Activated CD4-positive, alpha-beta memory T cell treated with anti-CD3 and anti-CD28 coated beads, Interleukin-2, amount 10 ng/mL, durations not matched to agents 7 days and 5 days (primary cell): ENCODE measurements at regions not wholly inside any gene's neighbourhood (a gene's known extent, or its start where the extent isn't known, plus 50 kb on each side); places are given as distances from the start of the nearest gene placed in this dataset.
A peak's percentile ranks its signal among the peaks of the same experiment; 100 is the strongest.

ENCODE experiments used
- CTCF ChIA-PET: fragments of 350-600 bp; sonication (Branson Sonifier 250); formaldehyde crosslinking; loops from one replicate; lab custom pipeline; 2021; ENCODE audit warnings: antibody characterized with exemption, inconsistent platforms; lab: Charles Lee
- POLR2A ChIA-PET: fragments of 350-600 bp; sonication (Branson Sonifier 250); formaldehyde crosslinking; loops from one replicate; lab custom pipeline; 2021; ENCODE audit warnings: antibody characterized with exemption; lab: Charles Lee
- DNase-seq: peaks from one replicate; pipeline ENCODE4 v3.0.0-alpha.2; 2020
- H3K27ac Mint-ChIP-seq: one replicate; pipeline ENCODE4 v1.8.0; 2021; ENCODE audit warnings: mild to moderate bottlenecking, mixed read lengths
- H3K27me3 Mint-ChIP-seq: one replicate; pipeline ENCODE4 v1.8.0; 2021; ENCODE audit warnings: mixed read lengths
- H3K36me3 Mint-ChIP-seq: one replicate; pipeline ENCODE4 v1.8.0; 2021; ENCODE audit warnings: low read depth, mixed read lengths
- H3K4me1 Mint-ChIP-seq: one replicate; pipeline ENCODE4 v1.8.0; 2021; ENCODE audit warnings: mixed read lengths
- H3K4me3 Mint-ChIP-seq: one replicate; pipeline ENCODE4 v1.8.0; 2021; ENCODE audit warnings: mild to moderate bottlenecking, mixed read lengths
- H3K9me3 Mint-ChIP-seq: one replicate; pipeline ENCODE4 v1.8.0; 2021; ENCODE audit warnings: mixed read lengths

DNA sequence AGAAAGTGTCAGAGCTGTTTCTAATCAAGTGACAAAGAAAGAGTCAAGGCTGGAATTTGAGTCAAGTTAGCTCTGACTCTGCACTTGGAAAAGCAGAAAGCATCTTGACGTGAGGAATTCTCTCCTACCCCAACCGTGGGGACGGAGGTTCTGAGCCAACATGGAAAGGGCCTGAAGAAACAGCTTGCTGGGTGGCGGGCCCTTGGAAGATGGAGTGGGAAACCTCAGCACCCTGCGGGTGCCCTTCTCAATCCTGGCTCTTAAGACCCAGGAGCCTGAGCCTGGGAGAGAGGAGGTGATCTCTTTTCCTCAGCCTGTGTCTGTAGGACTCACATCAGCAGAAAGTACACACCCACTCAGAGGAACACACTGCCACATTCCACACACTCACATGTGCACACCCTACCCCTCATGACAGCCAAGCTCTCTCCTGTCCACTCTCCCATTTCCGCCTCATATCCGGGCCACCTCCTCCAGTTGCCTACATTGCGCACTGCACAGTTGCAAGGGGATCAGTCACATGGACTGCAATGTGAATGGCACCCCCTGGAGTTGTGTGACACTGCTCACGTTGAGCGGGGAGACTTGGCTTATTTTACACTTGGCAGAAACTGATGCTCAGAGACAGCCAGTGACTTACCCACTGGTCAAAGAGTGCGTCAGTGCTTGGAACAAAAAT, 101.5 kb upstream of the SLC6A6 start:
- CTCF ChIA-PET = no interaction called here
- Mint-ChIP-seq H3K36me3 (no peaks in the 10 kb centered on the region), H3K4me3 (no peak overlapping the region), H3K27ac (no peak overlapping the region), H3K4me1 (peaks cover 20% of the 10 kb centered on the region), H3K27me3 (peaks cover 14% of the 10 kb centered on the region), H3K9me3 (no peaks in the 10 kb centered on the region)
- POLR2A ChIA-PET = no interaction called here
- DNase-seq = no peak

DNA sequence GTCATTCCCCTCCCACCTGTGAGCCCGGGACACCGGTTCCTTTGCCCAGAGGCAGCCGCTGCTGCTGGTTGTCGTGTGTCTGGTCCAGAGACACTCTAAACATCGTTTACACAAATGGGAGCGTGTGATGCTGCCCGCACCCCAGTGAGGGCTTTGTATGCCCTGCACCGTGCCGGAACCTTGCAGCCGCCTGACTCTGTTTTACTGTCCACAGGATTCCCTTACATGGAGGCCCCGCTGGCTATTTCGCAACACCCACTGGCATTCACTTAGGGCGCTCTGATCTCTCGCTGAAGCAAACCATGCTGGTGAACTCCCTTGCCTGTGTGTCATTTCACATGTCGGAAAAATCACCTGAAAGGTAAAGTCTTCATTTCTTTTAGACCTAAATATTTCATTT, 100.8 kb upstream of the SLC6A6 start:
- Mint-ChIP-seq H3K36me3 (no peaks in the 10 kb centered on the region), H3K27me3 (peaks cover 17% of the 10 kb centered on the region), H3K9me3 (no peaks in the 10 kb centered on the region), H3K4me1 (peaks cover 20% of the 10 kb centered on the region), H3K27ac (no peak overlapping the region), H3K4me3 (no peak overlapping the region)
- ChIA-PET POLR2A (no interaction called here), CTCF (no interaction called here)
- DNase-seq = no peak

DNA sequence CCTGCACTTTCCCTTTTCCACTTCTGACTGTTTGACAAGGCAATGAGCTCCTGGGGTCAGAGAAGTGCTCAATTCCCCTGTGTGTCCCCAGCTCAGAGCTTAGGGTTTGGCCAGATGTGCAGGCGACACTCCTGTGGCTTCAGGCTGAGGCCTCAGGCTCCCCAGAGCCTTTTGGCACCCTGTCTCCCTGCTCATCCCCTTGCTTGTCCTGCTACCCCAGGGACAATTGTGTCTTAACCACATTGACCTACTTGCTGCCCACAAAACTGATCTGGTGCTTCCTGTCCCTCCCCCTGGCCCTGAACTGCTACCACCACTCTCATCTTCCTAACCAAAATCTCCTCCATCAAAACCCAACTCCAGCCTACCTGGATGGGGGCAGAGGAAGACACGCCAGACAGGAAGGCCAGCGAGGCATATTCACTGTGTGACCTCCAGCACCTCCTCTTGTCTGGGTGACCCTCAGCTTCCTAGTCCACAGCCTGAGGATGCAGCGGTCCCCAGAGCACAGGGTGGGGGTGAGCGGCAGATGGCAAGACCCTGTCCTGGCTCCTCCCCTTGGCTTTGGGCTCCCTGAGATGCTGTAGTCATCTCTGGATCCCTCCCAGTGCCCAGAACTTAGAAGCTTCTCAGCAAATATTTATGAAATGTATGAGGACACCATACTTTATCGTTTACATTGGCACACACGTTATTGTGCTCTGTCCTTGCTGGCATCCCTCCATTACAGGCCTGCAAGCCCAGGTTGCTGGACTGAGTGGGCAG, 98.9 kb upstream of the SLC6A6 start:
- Mint-ChIP-seq H3K4me3 (no peak overlapping the region), H3K36me3 (no peaks in the 10 kb centered on the region), H3K4me1 (peaks cover 18% of the 10 kb centered on the region), H3K27ac (no peak overlapping the region), H3K9me3 (no peaks in the 10 kb centered on the region), H3K27me3 (peaks cover 23% of the 10 kb centered on the region)
- no peak for DNase-seq
- ChIA-PET POLR2A (no interaction called here), CTCF (no interaction called here)

DNA sequence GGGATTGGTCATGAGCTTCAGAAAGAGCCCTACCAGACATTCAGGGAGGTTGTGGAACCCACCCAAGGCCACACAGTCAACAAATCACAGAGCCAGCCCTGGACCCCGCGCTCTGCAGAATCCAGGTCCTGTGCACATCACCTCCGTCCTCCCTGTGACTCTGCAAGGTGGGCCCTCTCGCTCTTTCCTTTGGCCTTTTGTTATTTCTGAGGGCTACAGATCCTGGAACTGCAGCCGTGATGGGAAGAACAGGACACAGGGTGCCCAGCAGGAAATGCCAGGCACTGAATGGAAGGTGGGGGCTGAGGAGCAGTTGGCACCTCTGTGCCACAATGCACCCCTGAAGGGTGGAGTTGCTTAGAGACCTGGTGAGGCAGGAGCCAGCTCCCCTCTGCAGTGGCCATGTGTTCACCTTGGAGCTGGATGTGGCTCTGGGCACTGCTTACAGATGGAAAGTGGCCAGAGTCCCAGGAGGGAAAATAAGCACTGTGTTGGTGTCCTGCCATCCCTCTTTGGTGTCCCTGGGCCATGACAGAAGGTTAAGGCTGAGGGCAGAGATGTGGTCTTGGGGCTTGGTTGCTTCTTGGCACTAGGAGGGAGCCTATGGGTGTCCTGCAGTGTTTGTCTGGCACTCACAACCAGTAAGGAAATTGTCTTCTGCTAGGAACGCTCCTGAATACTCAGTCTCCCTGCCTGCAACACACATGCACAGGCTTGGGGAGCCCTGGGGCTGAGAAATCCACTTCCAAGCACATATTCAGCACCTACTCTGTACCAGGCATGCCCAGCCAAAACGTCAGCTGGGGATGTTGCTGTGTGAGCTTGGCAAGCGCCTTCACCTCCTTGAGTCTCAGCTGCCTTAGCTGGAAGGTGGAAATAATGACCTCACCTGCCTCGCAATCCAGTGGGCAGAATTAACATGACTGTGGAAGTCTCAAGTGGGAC, 98.0 kb upstream of the SLC6A6 start:
- CTCF ChIA-PET = no interaction called here
- Mint-ChIP-seq H3K27me3 (peaks cover 27% of the 10 kb centered on the region), H3K9me3 (no peaks in the 10 kb centered on the region)

DNA sequence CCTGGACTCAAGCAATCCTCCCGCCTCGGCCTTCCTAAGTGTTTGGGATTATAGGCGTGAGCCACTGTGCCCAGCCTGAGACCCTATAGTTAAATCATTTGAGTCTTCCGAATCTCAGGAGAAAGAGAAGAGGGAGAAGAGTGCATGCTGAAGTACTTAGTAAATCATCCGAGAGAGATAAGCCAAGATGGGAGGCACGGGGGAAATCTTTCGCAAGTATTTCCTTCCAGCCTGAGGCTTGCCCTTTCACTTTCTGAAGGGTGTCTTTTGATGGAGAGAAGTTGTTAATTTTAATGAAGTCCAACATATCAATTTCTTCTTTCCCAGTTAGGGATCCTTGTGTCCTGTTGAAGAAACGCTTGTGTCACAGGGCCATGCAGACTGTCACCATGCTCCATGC, 97.1 kb upstream of the SLC6A6 start:
- Mint-ChIP-seq H3K27me3 (peaks cover 32% of the 10 kb centered on the region), H3K9me3 (no peaks in the 10 kb centered on the region), H3K4me1 (peaks cover 14% of the 10 kb centered on the region), H3K36me3 (no peaks in the 10 kb centered on the region), H3K27ac (no peak overlapping the region), H3K4me3 (no peak overlapping the region)
- DNase-seq = no peak
- ChIA-PET CTCF (no interaction called here), POLR2A (no interaction called here)

More for the DNA sequence above, 98.0 kb upstream of the SLC6A6 start:
- no peaks in the 10 kb centered on the region for H3K36me3 Mint-ChIP-seq
- peaks cover 14% of the 10 kb centered on the region for H3K4me1 Mint-ChIP-seq
- DNase-seq = no peak
- no peak overlapping the region for H3K4me3 Mint-ChIP-seq
- POLR2A ChIA-PET = no interaction called here
- no peak overlapping the region for H3K27ac Mint-ChIP-seq

DNA sequence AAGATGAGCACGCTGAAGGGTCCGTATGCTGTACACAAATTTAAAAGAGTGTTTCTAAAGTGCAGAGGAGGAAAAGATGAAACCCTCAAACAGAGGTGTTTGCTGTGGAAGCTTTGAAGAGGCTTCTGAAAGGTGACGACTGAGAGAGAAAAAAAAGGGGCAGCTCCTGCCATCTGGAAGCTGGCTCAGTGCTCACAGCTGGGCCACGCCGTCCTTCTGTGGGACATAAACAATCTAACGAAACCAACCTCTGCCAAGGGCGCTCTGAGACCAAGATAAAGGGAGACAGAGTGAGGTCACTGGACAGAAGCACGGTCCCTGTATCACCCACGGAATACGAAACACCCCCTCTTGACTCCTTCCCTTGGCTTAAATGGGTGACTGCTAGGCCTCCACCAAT, 96.3 kb upstream of the SLC6A6 start:
- Mint-ChIP-seq H3K27ac (no peak overlapping the region), H3K27me3 (peaks cover 32% of the 10 kb centered on the region), H3K4me3 (no peak overlapping the region), H3K36me3 (no peaks in the 10 kb centered on the region), H3K4me1 (peaks cover 14% of the 10 kb centered on the region), H3K9me3 (no peaks in the 10 kb centered on the region)
- DNase-seq = no peak
- ChIA-PET CTCF (no interaction called here), POLR2A (no interaction called here)

DNA sequence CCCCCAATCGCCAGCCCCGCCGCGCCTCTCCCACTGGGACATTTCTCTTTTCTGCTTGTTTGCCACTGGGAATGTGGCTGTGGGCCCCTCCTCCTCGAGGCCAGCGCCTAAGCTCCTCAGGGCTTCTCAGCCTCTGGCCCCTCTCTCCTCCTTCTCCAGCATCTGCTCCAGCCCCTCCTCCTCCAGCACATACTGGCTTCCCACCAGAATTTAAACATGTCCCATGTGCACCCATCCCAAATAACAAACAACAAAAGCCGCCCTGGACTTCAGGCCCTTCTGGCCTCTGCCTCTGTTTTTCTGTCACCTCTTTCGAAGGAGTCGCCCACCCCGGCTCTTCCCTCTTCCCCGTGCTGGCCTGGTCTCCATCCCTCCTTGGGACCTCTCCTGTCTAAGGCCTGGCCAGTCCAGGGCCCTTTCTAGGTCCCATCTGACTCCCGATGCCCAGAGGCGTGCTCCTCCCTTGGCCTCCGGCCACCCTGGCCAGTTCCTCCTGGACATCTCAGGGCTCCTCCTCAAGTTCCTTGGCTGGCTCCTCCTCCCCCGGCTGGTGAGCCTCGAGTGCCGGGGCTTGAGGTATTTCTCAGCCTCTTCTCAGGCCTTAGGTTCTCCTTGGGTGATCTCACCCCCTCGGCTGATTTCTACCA, 94.6 kb upstream of the SLC6A6 start:
- ChIA-PET POLR2A (no interaction called here), CTCF (no interaction called here)
- H3K36me3 Mint-ChIP-seq = no peaks in the 10 kb centered on the region
- H3K9me3 Mint-ChIP-seq = no peaks in the 10 kb centered on the region
- no peak overlapping the region for H3K4me3 Mint-ChIP-seq
- no peak overlapping the region for H3K27ac Mint-ChIP-seq
- no peak for DNase-seq
- peaks cover 38% of the 10 kb centered on the region for H3K27me3 Mint-ChIP-seq
- peaks cover 12% of the 10 kb centered on the region for H3K4me1 Mint-ChIP-seq

DNA sequence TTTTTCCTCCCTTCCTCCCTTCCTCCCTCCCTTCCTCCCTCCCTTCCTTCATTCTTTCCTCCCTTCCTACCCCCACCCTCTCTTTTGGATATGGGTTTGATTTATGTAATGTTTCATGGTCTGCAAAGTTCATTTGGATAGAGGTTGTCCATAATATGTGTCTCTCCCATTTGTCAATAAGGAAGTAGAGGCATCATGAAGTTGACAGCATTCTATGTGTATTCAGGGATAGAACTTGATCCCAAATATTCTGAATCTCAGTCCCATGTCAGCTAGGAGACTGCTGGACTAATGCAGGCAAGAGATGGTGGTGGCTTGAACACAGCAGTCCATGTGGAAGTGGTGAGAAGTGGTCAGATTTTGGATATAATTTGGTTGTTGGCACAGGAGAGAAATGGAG, 90.7 kb upstream of the SLC6A6 start:
- H3K27ac Mint-ChIP-seq = no peak overlapping the region
- DNase-seq = no peak
- no peaks in the 10 kb centered on the region for H3K36me3 Mint-ChIP-seq
- POLR2A ChIA-PET = no interaction called here
- H3K9me3 Mint-ChIP-seq = no peaks in the 10 kb centered on the region
- no peaks in the 10 kb centered on the region for H3K4me1 Mint-ChIP-seq
- CTCF ChIA-PET = no interaction called here
- peaks cover 47% of the 10 kb centered on the region for H3K27me3 Mint-ChIP-seq
- no peak overlapping the region for H3K4me3 Mint-ChIP-seq

DNA sequence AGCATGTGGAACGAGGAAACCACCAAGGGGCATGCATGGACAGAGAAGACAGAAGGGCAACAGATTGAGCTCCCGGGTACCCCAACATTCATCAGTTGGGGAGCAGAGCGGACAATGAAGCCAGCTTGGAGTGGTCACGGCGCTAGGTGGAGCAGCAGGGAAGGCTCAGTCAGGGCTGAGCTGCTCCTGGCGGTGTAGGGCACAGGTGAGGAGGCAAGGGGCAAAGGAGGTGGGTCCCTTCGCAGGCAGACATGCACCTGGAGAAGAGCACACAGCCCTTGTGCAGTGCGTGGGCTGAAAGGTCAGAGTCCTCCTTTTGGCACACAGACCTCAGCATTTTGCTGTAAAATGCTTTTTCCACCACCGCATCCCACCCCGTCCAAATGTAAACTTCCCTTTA, 90.0 kb upstream of the SLC6A6 start:
- no peak overlapping the region for H3K4me3 Mint-ChIP-seq
- DNase-seq = no peak
- no peaks in the 10 kb centered on the region for H3K9me3 Mint-ChIP-seq
- ChIA-PET POLR2A (no interaction called here), CTCF (no interaction called here)
- H3K27ac Mint-ChIP-seq = no peak overlapping the region
- no peaks in the 10 kb centered on the region for H3K4me1 Mint-ChIP-seq
- no peaks in the 10 kb centered on the region for H3K36me3 Mint-ChIP-seq
- peaks cover 45% of the 10 kb centered on the region for H3K27me3 Mint-ChIP-seq

DNA sequence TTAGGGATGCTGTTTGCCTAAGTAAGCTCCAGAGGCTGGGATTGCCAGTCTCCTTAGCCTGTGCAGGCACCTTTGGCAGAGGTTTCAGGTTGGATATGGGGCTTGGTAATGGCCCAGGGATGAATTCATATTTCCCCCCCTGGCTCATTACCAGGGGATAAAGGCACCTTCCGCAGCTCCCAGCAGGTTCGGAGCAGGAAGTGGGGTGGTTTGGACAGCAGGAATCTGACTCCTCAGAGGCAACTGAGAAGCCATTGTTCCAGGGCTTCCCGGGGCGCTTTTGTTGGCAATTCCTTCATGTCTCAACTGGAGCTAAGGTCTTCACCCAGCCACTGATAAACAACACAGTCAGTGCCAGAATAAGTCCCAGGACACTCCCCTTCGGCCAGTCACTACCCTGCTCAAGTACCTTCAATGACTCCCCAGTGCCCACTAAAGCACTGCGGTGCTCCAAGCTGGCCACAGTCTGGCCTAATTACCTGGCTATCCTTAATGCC, 85.3 kb upstream of the SLC6A6 start:
- Mint-ChIP-seq H3K4me1 (peaks cover 7% of the 10 kb centered on the region), H3K4me3 (no peak overlapping the region), H3K36me3 (peaks cover 4% of the 10 kb centered on the region), H3K9me3 (peaks cover 4% of the 10 kb centered on the region), H3K27ac (no peak overlapping the region), H3K27me3 (peaks cover 26% of the 10 kb centered on the region)
- ChIA-PET CTCF (no interaction called here), POLR2A (no interaction called here)
- no peak for DNase-seq

DNA sequence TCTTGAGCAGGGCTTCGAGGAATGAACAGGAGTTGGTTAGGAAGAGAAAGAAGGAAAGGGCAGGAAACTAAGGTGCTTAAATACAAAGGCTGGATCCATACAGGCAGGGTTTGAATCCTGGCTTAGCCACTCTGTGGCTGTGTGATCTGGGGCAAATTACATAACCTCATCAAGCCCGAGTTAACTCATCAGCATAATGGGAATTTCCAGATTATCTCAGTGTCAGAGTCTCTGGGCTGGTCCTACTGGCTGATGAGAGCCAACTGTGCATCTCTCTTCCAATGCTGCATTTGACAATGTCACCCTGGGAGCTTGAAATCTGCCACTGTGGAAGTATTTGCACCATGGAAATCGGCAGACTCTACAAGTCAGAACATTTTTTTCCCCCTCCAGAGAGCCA, 83.8 kb upstream of the SLC6A6 start:
- ChIA-PET CTCF (no interaction called here), POLR2A (no interaction called here)
- H3K27me3 Mint-ChIP-seq = peaks cover 17% of the 10 kb centered on the region
- no peak overlapping the region for H3K27ac Mint-ChIP-seq
- peaks cover 4% of the 10 kb centered on the region for H3K36me3 Mint-ChIP-seq
- H3K4me3 Mint-ChIP-seq = no peak overlapping the region
- peaks cover 7% of the 10 kb centered on the region for H3K4me1 Mint-ChIP-seq
- peaks cover 4% of the 10 kb centered on the region for H3K9me3 Mint-ChIP-seq
- no peak for DNase-seq

DNA sequence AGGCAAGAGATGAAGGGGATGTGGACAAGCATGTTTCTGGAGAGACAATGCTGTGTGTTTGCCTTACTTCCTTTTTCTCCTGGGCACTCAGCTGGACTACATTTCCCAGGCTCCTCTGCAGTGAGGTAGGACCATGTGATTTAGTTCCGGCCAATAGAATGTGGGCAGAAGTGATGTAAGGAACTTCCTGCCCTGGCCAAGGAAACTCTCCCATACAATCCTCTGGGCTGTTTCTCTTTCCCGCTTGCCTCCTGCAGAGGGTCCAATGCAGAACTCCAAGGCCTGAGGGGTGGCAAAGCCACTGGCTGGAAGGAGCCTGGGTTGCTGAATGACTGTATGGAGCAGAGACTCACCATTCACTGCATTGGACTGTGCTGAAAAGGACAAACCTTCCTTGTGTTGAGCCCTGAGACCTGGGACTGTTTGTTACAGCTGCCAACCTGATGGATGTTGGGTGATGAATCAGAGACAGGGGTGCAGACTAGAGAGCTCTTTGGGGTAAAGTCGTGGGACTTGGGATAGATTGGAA, 82.7 kb upstream of the SLC6A6 start:
- POLR2A ChIA-PET = no interaction called here

More for the DNA sequence above, 82.7 kb upstream of the SLC6A6 start:
- DNase-seq = peak; percentile 56
- CTCF ChIA-PET = interaction anchor here (0.6 to 1.1 kb wide), 2 partner anchors 116 to 149 kb away, joined by 3 to 4 read pairs; no protein-coding TSS in a partner anchor
- H3K9me3 Mint-ChIP-seq = peaks cover 4% of the 10 kb centered on the region
- peaks cover 10% of the 10 kb centered on the region for H3K27me3 Mint-ChIP-seq
- H3K36me3 Mint-ChIP-seq = peaks cover 4% of the 10 kb centered on the region
- peaks cover 7% of the 10 kb centered on the region for H3K4me1 Mint-ChIP-seq
- H3K27ac Mint-ChIP-seq = no peak overlapping the region
- H3K4me3 Mint-ChIP-seq = no peak overlapping the region
